Fibroblast of villous mesenchyme (primary cell): ENCODE measurements at regions not wholly inside any gene's neighbourhood (a gene's known extent, or its start where the extent isn't known, plus 50 kb on each side); places are given as distances from the start of the nearest gene placed in this dataset.
A peak's percentile ranks its signal among the peaks of the same experiment; 100 is the strongest.
"Not testable (repeated sequence)": the region's sequence is repeated elsewhere in the genome, so short reads cannot be mapped to it uniquely, and the experiment has no call there.

Experiments used
- DNase-seq: peaks from one replicate; pipeline ENCODE4 v3.0.0-alpha.2; 2010; ENCODE audit warnings: low read depth
- H3K4me3 ChIP-seq: 2 replicates; pipeline ENCODE4 v1.5.1; 2011; ENCODE audit warnings: low read depth, mild to moderate bottlenecking, low read length
- CTCF ChIP-seq: IDR thresholded peaks from 2 replicates; pipeline ENCODE4 v1.5.1; 2012; ENCODE audit warnings: low read depth, mild to moderate bottlenecking, low read length; ENCODE audit not compliant: insufficient read depth

DNA sequence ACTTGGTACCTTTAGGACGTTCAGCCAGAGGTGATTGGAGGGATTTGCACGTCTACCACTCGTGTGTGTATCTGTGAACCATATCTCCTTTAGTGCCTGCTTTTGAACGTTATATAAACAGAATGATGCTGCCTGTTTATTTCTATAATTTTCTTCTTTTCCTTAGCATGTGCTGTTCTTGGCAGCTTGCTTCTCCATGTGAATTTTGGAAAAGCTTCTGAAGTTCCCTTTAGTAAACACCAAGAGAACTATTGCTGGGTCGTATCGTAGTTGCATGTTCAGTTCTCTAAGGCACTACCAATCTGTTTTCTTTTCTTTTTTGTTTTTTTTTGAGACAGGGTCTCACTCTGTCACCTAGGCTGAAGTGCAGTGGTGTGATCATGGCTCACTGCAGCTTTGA is 73.8 kb upstream of the FANCC start:
- not testable (repeated sequence) for H3K4me3 ChIP-seq, DNase-seq

- no peak overlapping the region for H3K4me3 ChIP-seq
- DNase-seq: no peak
Observed at GRCh38 chr9:95389373-95389772, 71.9 kb upstream of the FANCC start.

GRCh38 chr9:95386843-95387242 is 69.3 kb upstream of the FANCC start:
- no peak for TF ChIP-seq CTCF
- H3K4me3 ChIP-seq: no peak overlapping the region
- no peak for DNase-seq

More at GRCh38 chr9:95389373-95389772, 71.9 kb upstream of the FANCC start:
- TF ChIP-seq CTCF: no peak

- TF ChIP-seq CTCF: no peak
- DNase-seq: no peak
- H3K4me3 ChIP-seq: no peak overlapping the region
Observed at GRCh38 chr9:95385521-95385920, 68.0 kb upstream of the FANCC start.

DNA sequence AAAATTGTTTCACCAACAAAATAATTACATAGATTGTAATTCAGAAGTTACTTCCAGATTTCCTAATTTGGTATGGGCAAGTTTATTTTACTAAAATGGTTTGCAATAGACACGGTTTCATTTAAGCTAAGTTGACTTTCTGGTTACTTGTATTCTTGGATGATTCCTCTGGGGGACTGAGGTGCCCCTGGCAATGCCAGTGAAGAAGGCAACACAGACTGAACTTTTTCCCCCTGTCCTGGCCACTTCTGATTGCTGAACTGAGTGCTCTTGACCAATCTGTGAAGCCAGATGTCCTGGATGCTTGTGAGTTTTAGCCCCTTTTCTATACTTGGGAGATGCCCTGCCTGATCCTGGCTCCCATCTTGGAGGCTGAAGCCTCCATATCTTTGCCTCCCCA is 66.3 kb upstream of the FANCC start:
- no peak overlapping the region for H3K4me3 ChIP-seq
- DNase-seq: no peak
- no peak for TF ChIP-seq CTCF

DNA sequence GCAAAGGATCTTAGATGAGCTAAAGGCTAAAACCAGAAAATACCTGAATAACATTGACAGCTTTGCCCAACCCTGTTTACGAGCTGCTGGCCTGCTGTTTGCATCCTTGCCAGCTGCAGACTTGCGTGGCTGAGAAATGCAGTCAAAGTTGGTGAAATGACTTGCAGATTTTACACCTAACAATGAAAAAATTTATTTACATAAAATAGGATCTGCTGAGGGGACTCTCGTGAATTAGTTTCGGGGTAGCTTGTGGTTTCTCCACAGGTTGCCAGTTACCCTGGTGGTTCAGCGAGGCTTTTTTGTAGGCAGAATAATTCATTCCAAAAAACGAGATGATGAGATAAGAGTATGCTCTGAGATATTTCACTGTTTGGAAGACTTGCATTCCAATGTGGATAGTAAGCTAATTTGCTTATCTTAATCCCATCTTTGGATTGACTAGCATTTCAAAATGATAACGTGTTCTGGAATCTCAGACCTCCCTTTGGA is 65.7 kb upstream of the FANCC start:
- DNase-seq: peak; percentile 84
- no peak overlapping the region for H3K4me3 ChIP-seq
- TF ChIP-seq CTCF: no peak

DNA sequence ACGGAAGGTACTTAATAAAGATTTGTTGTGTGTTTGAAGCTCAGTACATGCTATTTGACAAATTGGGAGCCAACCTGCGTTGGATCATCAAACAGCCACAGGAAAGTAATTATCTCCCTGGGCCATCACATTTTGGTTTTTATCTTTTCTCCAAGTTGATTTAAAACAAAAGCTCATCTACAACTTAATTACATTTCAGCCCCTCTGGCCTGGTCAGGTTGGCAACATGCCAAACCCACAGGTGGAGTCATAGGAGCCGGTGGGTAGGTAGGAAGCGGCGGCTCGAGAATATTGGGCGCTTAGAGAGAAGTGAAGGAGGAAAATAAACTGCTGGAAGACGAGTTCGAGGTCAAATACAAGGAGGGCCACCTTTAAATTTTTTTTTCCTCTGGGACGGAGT is 64.9 kb upstream of the FANCC start:
- DNase-seq: no peak
- no peak overlapping the region for H3K4me3 ChIP-seq
- TF ChIP-seq CTCF: no peak

DNA sequence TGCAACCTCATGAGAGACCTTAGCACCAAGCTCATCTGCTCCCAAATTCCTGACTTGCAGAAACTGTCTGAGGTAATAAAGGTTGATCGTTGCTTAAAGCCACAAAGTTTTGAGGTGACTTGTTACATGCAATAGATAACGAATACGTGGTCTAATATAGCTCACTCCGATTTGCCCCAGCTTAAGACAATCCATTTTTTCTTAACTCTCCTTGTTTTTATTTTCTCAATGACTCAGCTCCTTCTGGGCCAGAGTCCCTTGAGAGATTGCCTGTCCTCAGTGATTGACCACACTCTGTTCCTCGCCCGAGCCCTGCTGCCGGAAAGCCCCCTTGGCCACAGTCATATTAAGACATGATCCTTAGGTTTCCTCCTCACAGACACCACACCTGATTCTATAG is 63.7 kb upstream of the FANCC start:
- peak; percentile 44 for DNase-seq
- no peak overlapping the region for H3K4me3 ChIP-seq
- no peak for TF ChIP-seq CTCF
